Choroid plexus epithelial cell (primary cell): ENCODE measurements at regions not wholly inside any gene's neighbourhood (a gene's known extent, or its start where the extent isn't known, plus 50 kb on each side); places are given as distances from the start of the nearest gene placed in this dataset.

Source experiments
- DNase-seq: peaks from one replicate; pipeline ENCODE4 v3.0.0-alpha.2; 2010; ENCODE audit warnings: low read depth
- H3K4me3 ChIP-seq: 2 replicates; pipeline ENCODE4 v1.5.1; 2011; ENCODE audit warnings: low read depth, mild to moderate bottlenecking, control low read depth, low read length, moderate library complexity
- CTCF ChIP-seq: conservative IDR thresholded peaks from 2 replicates; pipeline ENCODE4 v1.5.1; 2011; ENCODE audit warnings: low read depth, mild to moderate bottlenecking, control low read depth, inconsistent platforms, low read length, moderate library complexity

GRCh38 chrX:75673468-75673867 lies 111.6 kb downstream of the MAGEE2 start:
- no peak for TF ChIP-seq CTCF
- DNase-seq: no peak
- H3K4me3 ChIP-seq: no peak overlapping the region

GRCh38 chrX:75655627-75656026 lies 129.4 kb downstream of the MAGEE2 start:
- DNase-seq: no peak
- TF ChIP-seq CTCF: no peak
- H3K4me3 ChIP-seq: no peak overlapping the region

GRCh38 chrX:75649829-75650228 lies 127.0 kb upstream of the ZDHHC15 start:
- TF ChIP-seq CTCF: no peak
- no peak for DNase-seq
- no peak overlapping the region for H3K4me3 ChIP-seq

GRCh38 chrX:75648803-75649588 lies 126.2 kb upstream of the ZDHHC15 start:
- no peak for DNase-seq
- no peak for TF ChIP-seq CTCF

GRCh38 chrX:75642811-75643361 lies 120.0 kb upstream of the ZDHHC15 start:
- H3K4me3 ChIP-seq: no peak overlapping the region
- no peak for TF ChIP-seq CTCF
- no peak for DNase-seq

More at GRCh38 chrX:75648803-75649588, 126.2 kb upstream of the ZDHHC15 start:
- H3K4me3 ChIP-seq: no peak overlapping the region

GRCh38 chrX:75638332-75638731 lies 115.5 kb upstream of the ZDHHC15 start:
- H3K4me3 ChIP-seq: no peak overlapping the region
- no peak for TF ChIP-seq CTCF
- DNase-seq: no peak

- DNase-seq: no peak
- no peak overlapping the region for H3K4me3 ChIP-seq
- TF ChIP-seq CTCF: no peak
Observed at GRCh38 chrX:75625232-75625631, 102.4 kb upstream of the ZDHHC15 start.
